Effector CD4-positive, alpha-beta T cell (primary cell): ENCODE measurements at regions not wholly inside any gene's neighbourhood (a gene's known extent, or its start where the extent isn't known, plus 50 kb on each side); places are given as distances from the start of the nearest gene placed in this dataset.
"Not testable (repeated sequence)": the region's sequence is repeated elsewhere in the genome, so short reads cannot be mapped to it uniquely, and the experiment has no call there.

Experiments
- DNase-seq: peaks from one replicate; pipeline ENCODE4 v3.0.0-alpha.2; 2020

DNA sequence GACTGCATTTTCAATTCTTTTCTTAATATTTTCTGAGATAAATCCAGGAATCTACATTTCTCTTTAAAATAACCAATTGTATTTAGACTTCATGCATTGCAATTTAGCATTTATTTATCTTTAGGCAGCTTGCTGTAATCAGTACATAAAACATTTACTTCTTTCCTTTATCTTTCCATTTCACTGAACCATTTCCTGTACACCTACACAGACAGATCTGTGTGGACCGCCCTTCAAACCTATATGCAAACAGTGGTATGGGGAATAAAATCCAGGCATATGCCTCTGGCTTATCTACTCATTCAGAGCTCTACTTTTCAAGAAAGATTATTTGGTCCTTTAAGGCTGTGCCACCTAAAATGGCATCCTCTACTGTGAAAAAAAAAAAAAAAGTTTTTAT lies 640.0 kb downstream of the MAT2B start:
- no peak for DNase-seq

DNA sequence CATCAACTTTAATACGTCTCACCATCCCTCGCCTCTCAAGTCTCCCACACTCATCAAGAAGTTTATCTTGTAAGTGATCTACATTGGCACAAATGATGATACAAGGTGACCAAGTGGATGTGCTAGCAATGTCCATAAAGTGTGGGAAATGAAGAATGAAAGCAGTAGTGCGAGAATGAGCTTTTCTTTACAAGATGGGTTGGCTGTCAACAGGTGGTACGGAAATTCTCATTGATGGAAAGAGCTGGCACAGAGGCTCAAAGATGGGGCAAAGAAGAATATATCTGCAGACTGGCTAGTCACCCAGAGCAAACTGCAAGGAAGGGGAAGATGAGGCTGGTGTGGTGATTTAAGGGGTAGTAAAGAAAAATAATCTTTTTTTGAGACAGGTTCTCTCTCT lies 640.8 kb downstream of the MAT2B start:
- DNase-seq: no peak

DNA sequence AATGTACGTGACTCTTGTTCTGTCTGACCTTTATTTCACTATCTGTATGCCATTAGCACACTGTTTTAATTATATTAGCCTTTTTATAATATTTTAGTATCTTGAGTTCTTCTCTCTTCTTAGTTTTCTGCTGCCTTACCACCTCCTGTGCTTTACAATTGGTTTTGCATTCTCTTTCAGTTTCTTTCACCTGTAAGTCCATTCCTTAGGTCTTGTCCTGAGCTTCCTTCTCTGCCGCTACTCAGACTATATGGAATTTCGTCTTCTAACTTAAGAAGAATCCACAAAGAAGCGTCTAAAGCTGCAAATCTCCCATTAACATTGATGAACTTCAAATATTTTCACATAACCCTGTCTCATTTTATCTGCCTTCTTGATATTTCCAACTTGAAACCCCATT lies 642.9 kb downstream of the MAT2B start:
- DNase-seq: no peak

DNA sequence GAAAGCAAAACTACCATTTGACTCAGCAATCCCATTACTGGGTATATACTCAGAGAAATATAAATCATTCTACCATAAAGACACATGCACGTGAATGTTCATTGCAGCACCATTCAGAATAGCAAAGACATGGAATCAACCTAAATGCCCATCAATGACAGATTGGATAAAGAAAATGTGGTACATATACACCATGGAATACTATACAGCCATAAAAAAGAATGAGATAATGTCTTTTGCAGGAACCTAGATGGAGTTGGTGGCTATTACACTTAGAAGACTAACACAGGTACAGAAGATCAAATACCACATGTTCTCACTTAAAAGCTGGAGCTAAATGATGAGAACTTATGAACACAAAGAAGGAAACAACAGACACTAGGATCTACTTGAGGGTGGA lies 647.1 kb downstream of the MAT2B start:
- not testable (repeated sequence) for DNase-seq

DNA sequence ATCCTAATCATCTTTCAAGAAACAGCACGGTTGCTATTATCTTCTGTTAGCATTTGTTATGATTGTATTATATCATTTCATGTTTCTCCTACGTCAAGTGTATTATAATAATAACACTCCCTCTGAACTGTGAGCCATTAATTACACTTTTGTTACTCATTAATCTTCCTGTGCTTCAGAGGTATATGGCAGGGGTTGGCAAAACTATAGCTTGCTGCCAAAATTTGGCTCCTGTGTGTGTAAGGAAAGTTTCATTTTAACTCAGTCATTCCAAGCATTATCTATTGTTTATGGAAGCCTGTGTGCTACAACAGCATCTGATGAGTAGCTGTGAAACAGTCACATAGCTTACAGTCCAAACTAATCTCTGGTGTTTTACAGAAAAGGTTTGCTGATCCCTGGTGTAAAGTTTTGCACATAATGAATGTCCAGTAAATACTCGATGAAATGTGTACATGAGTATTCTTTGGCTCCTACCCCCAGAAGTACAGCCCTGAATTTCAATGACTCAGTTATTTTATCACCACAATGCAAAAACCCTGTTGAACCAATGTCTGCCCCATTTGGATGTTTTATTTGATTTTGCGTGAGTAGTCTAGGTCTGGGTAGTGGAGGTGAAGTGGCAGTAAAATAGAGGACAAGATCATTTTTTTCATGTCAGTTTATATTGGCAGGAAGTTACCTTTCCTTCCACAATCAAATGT lies 648.2 kb downstream of the MAT2B start:
- DNase-seq: no peak

DNA sequence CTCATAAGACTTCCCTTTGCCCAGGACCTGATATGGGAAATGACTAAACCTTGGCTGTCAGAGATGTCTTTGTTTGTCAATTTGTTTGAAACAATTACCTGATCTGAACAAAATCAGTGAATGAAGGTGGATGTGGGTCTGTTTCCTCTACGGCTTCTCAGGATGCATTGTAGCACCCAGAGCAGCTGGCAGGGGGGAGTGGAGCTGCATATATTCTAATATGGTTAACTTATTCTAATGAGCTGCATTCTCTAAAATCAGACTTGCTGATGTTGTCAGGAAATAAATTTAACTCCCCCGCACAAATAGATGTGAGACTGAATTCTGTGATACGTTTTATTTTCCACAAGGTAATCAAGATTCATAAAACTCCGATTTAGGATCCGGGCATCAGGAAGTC lies 665.4 kb downstream of the MAT2B start:
- no peak for DNase-seq

DNA sequence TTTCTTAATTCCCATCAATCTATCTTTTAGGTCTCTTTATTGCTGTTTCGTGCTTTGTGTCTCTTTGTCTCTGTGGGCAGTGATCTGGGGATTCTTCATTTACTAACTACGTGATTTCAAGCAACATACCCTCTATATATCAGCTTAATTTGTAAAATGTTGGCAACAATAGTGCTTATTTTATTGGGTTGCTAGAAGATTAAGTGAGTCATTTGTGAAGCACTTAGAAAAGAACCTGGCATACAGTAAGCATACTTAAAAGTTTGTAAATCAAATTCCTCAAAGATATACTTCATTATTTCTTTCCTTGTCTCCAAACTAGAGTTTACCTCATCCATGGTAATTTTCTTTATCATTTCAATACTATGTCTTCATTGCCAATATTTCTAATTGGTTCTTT lies 669.7 kb downstream of the MAT2B start:
- DNase-seq: no peak

DNA sequence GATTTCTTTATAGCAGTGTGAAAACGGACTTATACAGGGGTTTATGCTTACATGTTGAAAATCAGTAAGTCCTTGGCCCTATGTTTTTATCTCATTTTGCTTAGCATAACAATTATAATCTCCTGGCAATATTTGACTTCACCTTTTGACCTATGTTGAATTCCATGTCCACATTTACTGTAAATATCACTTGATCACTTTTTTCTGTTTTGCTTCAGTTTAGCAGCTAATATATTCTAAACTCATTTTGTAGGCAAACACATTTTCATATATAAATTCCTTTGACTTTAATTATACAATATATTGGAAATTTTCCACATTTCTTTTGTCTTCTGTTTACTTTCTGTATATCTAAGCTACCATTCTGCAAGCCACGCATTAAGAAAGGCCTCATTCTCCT lies 674.0 kb downstream of the MAT2B start:
- DNase-seq: no peak

DNA sequence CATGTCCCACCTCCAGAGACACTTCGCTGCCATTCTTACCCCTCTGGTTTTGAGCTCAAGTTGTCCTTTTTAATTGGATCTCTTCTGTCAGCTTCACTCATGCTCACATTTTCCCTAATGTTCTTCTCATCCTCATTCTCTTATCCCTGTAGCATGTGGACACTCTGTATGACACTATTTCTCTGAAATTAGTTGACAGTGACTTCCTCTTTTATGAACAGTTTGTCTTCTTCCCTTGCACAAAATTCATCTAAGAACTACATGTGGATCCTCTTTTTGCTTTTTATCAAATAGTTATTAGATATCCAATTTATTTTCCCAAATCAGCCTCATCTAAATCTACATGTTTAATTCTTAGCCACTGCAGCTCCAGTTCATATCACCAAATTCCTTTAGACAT lies 676.2 kb downstream of the MAT2B start:
- no peak for DNase-seq

DNA sequence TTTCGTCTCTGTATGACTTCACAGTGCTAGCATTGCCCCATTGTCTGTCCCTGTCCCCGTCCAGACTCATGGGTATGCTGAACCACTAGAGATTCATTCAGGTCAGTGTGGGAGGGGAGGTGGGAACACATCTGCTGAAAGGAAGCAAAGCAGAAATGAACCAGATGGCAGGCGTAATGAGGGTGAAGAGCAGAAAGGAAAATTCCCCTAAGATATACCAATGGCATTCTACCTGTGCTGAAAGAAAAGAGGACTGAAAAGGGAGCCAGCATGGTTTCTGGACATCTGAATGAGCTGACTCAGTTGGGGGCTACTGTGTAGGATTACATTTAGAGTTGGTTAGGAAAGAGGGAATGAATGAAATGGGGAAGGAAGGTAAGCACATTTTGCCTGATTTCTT lies 678.7 kb downstream of the MAT2B start:
- DNase-seq: no peak

DNA sequence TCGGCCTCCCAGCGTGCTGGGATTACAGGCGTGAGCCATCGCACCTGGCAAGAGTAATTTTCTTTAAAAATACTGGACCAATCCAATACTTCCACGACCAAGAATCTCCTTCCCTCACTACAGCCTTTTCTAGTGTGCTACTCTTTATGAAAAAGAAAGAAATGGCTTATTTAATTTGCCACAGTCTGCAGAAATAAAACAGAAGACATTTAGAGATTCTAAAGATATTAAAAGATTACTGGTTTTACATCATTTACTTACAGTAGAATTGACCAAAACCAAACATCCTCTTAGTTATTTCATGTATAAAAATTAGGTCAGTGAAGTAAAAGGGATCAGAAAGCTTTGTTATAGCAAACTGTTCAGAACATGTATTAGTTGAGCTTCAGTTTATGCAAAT lies 679.6 kb downstream of the MAT2B start:
- DNase-seq: no peak

DNA sequence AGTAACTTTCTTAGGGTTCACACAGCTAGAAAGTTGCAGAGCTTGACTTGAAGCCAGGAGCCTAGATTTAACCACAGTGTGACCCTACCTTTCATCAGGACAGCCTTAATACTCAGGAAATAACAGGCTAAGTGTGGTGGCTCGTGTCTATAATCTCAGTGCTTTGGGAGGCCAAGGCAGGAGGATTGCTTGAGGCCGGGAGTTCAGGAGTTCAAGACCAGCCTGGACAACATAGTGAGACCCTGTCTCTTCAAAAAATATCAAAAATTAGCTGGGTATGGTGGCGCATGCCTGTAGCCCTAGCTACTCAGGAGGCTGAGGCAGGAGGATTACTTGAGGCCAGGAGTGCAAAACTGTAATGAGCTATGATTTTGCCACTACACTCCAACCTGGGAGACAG lies 681.1 kb downstream of the MAT2B start:
- DNase-seq: no peak

DNA sequence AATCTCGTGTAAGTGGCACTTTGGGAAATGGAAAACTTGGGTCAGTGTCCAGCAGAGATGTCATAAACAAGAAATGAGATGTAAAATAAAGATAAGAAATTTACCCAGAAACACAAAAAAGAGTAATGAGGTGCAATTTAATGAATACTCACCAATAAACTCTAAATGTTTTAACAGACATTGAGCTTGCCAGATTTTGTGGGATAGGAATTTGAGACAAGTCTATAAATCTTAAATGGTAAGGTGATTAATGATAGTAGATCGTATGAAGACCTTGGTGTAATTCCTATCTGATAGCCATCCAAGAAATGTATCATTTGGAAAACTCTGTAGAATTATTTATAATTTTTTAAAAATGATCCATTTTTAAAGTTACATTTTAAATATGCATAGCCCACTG lies 682.4 kb downstream of the MAT2B start:
- DNase-seq: no peak

DNA sequence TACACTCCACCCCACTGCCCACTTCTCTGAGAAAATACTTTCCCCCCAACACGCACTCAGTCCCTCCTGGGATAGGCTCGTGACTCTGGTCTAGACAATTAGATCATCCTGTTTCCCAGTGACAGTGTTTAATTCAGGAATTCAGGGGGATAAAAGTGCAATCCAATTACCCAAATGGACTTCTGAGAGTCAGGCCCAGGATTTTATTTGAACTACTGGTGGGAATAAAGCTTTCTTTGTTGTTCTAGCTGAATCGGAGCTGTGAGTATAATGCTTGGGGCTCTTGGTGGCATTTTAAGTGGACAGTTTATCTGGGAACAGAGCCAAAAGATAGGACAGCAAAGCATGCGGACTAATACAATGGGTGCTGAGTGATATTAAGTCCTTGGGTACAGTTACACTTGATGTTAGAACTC lies 683.3 kb downstream of the MAT2B start:
- DNase-seq: no peak

DNA sequence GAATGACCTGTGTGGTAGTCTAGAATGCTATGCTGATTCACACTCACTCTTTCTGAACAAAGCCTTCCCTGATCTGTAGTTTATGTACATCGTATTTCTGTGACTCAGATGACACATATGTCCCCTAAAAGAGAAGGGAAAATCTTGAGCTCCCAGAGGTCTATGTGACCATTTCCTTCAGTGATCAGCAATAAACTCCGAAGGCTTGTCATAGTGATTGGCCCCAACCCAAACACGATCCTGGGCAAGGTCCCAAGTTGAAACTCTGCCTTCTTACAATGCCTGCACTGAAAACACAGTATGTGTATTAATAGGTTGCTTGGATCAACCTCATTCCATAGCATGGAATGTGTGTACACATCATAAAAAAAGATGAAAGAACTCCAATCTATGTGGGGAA lies 685.8 kb downstream of the MAT2B start:
- no peak for DNase-seq

DNA sequence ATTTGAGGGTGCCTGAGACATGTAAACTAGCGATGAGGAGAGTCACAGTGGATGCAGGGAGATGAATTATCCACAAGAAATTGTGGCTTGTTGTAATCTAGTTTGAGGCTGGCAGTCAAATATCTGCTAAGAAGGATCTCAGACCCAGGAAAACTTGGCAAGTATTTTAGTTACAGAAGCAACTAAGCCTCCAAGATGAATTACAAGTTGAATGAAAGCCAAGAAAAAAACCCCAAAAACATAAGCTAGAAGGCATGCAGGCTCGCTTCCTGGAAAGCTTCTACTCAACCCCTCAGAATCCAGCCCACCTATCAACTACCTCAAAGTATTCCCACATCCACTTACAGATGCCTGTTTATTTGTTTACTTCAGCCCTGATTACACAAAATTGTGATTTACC lies 696.9 kb downstream of the MAT2B start:
- DNase-seq: no peak

DNA sequence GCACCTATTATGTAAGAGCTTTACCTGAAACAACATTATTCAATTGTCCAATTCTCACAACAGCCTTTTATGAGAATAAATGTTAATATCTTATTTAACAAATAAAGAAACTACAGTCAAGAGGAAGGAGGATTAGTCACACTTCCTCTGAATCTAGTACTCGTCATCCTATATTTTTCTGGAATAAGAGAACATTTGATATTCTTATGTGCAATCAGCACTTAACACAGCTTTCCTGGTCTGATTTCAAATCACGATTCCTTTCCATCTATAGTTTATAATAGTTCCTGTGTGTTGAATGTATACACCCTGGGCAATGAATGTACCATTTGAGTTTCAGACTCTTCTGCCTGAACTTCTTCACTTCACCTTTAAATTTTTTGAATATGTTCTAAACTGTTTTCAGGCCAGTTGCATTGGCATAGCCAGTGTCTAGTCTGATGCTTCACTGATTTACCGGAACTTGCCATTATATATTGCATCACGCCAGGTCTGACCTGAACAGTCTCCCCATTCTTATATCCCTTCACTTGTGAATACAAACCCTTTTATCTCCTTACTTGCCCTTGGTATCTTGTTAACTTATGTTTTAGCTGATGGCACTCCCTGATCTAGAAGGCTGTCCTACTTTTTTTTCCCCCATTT lies 698.3 kb downstream of the MAT2B start:
- no peak for DNase-seq

DNA sequence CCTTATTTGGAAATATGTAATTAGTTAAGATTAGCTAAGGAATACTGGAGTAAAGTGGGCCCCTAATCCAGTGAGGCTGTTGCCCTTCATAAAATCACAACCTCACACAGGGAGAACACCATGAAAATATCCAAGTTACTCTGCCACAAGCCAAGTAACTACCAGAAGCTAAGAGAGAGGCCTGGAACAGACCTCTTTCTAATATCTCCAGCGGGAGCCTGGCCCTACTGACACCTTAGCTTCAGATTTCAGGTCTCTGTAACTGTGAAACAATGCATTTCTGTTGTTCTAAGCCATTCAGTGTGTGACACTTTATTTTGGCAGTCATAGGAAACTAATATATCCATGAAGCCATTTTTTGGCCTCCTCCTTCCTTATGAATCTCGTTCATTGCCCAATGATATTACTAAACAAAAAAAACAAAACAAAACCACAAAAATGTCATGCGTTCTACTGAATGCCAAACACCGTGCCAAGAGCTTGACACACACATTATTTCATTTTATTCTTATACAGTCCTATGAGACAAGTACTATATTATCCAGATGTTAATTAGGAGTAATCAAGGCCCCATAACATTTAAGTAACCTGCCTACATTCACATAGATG lies 699.0 kb downstream of the MAT2B start:
- no peak for DNase-seq

DNA sequence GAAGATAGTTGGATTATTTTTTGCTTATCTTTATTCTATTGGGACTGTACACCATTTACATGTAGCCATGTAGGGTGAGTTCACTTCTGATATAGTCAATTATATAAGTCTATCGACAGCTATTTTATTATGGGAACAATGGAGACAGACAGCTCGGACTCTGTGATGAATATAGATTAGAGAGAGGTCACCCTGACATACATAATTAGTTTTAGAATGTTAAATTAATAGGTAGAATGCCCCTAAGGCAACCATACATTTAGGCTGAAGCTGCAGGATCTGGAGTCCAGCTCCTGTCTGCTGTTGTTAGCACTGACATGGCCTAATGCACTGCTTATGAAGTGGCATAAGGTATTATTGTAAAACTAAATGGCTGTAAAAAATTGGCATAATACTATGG lies 700.8 kb downstream of the MAT2B start:
- no peak for DNase-seq

DNA sequence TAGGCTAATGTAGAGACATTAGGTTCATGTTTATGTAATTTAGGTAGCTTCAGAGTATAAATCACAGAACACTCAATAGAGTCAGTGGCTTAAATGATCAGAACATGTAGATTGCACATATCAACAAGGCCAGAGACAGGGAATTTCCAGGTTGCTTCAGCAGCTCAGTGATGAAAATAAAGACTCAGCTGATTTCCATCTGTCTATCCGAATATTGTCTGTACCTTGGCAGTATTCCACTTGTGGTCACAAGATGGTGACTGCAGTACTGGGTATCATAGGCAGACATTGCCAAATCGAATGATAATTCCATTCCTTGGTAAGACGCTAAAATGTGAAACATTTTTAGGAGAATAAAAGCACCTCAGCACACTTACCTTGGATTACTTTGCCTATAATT lies 702.2 kb downstream of the MAT2B start:
- no peak for DNase-seq

DNA sequence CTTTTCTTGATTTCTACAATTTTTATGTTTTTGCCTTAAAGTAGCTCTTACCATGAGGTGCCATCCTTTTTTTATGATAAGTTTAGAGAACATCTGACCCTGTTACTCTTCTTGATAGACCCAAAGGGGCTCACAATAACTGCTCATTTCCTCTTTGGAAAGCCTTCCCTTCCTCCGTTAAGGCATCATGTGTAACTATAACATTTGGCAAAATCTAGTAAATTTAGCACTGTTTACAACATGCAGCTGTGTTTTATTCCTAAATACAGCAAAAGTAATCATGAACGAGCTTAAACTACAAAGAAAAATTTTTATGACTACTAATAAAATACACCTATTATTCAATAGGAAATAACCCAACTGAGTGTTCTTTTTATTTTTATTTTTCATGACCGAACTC lies 705.1 kb downstream of the MAT2B start:
- DNase-seq: no peak

DNA sequence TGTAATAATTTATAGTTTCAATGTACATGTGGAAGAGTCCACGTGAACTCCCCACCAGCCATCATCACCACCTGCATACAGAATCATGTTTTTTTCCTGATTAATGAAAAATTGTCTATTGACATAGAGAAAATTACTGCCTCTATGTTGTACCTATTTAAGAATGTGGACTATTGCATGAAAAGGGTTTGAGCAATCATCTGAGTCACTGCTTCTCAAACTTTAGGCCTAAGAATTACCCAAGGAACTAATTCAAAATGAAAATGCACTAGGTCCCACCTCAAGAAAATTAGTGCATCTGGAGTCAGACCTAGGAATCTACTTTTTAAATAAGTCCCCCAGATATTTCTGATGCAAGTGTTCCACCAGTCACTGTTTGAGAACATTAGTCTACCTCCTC lies 709.3 kb downstream of the MAT2B start:
- DNase-seq: no peak

DNA sequence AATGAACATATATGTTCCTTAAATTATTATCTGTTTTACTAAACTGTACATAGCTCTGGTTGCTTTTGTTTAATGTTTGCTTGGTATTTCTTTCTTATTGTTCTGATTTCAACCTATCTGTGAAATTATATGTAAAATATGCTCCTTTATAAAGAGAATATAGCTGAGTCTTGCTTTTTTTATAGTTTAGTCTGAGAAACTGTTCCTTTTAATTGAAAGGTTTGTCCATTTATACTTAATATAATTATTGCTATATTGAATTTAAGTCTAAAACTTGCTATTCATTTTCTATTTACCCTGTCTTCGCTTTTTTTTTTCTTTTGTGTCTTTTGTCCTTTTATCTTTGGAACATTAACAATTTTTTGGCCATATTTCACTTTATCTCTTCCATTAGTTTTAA lies 712.0 kb downstream of the MAT2B start:
- DNase-seq: no peak

DNA sequence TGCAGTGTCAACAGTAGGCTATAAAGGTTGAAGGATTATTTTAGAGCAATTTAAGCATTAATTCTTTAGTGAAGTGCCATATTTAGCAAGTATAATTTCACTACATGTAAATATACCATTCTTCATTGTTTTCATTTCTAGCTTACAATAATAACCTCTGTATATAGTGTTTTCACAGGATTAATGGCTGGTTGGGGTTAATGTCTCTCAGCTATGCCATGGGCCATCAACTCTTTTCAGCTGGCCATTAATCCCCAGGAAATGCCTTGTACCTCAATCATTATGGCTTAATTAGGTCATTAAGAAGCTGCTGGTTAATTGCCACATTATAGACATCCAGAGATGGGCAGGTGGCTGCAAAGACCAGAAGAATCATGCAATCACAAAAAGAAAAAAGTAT lies 715.1 kb downstream of the MAT2B start:
- DNase-seq: no peak

DNA sequence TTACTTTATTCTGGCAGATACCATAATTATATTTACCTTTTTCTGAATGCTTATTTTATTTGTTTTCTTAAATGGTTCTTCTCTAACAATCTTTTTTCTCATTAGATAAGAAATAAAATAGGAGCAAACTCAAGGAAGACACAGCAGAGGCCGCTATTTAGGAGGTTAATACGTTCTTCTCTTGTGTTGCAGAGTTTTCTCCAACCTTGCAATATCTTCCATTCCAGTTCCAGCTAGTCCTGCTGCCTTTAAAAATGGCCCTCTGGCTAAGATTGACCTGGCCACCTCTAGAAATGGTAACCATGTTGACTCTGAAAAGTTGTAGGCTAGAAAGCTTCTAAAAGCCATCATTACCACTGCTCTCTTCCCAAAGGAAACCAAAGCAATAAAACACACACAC lies 718.8 kb downstream of the MAT2B start:
- DNase-seq: no peak
